GM18858 (cell line): ENCODE measurements at regions not wholly inside any gene's neighbourhood (a gene's known extent, or its start where the extent isn't known, plus 50 kb on each side); places are given as distances from the start of the nearest gene placed in this dataset.
"Not testable (repeated sequence)": the region's sequence is repeated elsewhere in the genome, so short reads cannot be mapped to it uniquely, and the experiment has no call there.

ENCODE experiments used
- ATAC-seq: cut with Tn5 transposase; IDR thresholded peaks from one replicate; pipeline ENCODE4 v1.9.1; 2021; ENCODE audit not compliant: unreplicated experiment

- ATAC-seq: not testable (repeated sequence)
These were observed 189.9 kb upstream of the ETV3 start for GRCh38 chr1:157328120-157328519.

- ATAC-seq: no peak
These were observed 188.1 kb upstream of the ETV3 start for GRCh38 chr1:157326173-157326859.

GRCh38 chr1:157325220-157325619 lies 187.0 kb upstream of the ETV3 start:
- ATAC-seq: no peak

- not testable (repeated sequence) for ATAC-seq
These were observed 183.8 kb upstream of the ETV3 start for GRCh38 chr1:157321972-157322371.

- no peak for ATAC-seq
These were observed 181.4 kb upstream of the ETV3 start for GRCh38 chr1:157319567-157319966.

- not testable (repeated sequence) for ATAC-seq
These were observed 179.0 kb upstream of the ETV3 start for GRCh38 chr1:157317229-157317628.

GRCh38 chr1:157315544-157315943 lies 177.3 kb upstream of the ETV3 start:
- no peak for ATAC-seq

- ATAC-seq: no peak
These were observed 176.2 kb upstream of the ETV3 start for GRCh38 chr1:157314408-157314807.

GRCh38 chr1:157313240-157313807 lies 175.1 kb upstream of the ETV3 start:
- no peak for ATAC-seq

GRCh38 chr1:157312082-157312812 lies 174.1 kb upstream of the ETV3 start:
- no peak for ATAC-seq

GRCh38 chr1:157311730-157312081 lies 173.5 kb upstream of the ETV3 start:
- no peak for ATAC-seq

- not testable (repeated sequence) for ATAC-seq
These were observed 172.9 kb upstream of the ETV3 start for GRCh38 chr1:157310805-157311729.

- no peak for ATAC-seq
These were observed 172.2 kb upstream of the ETV3 start for GRCh38 chr1:157310401-157310800.

- ATAC-seq: no peak
These were observed 169.3 kb upstream of the ETV3 start for GRCh38 chr1:157307491-157307890.

- no peak for ATAC-seq
These were observed 168.7 kb upstream of the ETV3 start for GRCh38 chr1:157306896-157307295.

GRCh38 chr1:157304271-157304670 lies 166.1 kb upstream of the ETV3 start:
- ATAC-seq: no peak

- no peak for ATAC-seq
These were observed 164.5 kb upstream of the ETV3 start for GRCh38 chr1:157302724-157303123.

- no peak for ATAC-seq
These were observed 164.0 kb upstream of the ETV3 start for GRCh38 chr1:157302199-157302497.

- ATAC-seq: no peak
These were observed 163.4 kb upstream of the ETV3 start for GRCh38 chr1:157301477-157302198.

GRCh38 chr1:157294387-157295145 lies 156.4 kb upstream of the ETV3 start:
- ATAC-seq: not testable (repeated sequence)
